ENCODE measurements at regions not wholly inside any gene's neighbourhood (a gene's known extent, or its start where the extent isn't known, plus 50 kb on each side); places are given as distances from the start of the nearest gene placed in this dataset.

- H3K4me1 ChIP-seq (ENCODE audit: control insufficient read depth in 2 of 2, insufficient read depth in 1 of 2, low read depth in 1 of 2, low read length in 2 of 2): peaks cover under 1 to 2% of the 10 kb centered on the region in 2 donors
- no peak overlapping the region for H2AK5ac ChIP-seq (ENCODE audit: low read depth, low read length)
- no peak overlapping the region for H3K27ac ChIP-seq (replicated peaks; ENCODE audit: low read length)
- H2BK5ac ChIP-seq (ENCODE audit: low read length): no peak overlapping the region
- no peak overlapping the region for H3K23ac ChIP-seq (ENCODE audit: low read depth, low read length, poor library complexity)
- no peak overlapping the region for H3K4me3 ChIP-seq (ENCODE audit: low read length in 2 of 2)
- no peak for DNase-seq (ENCODE audit: low spot score)
- H2BK12ac ChIP-seq (ENCODE audit: low read length): no peak overlapping the region
- H4K8ac ChIP-seq (ENCODE audit: low read depth, low read length): no peak overlapping the region
- H3K4me2 ChIP-seq (ENCODE audit: insufficient read depth, low read length, poor library complexity, severe bottlenecking): no peak overlapping the region
- H3K9ac ChIP-seq (ENCODE audit: low read depth, low read length, poor library complexity): no peak overlapping the region
- no peak overlapping the region for H3K18ac ChIP-seq (ENCODE audit: low read length)
- H3K79me1 ChIP-seq (ENCODE audit: low read depth, low read length): no peaks in the 10 kb centered on the region
- no peaks in the 10 kb centered on the region for H3K36me3 ChIP-seq (replicated peaks in 1 of 2; ENCODE audit: control insufficient read depth in 2 of 2, insufficient read depth in 2 of 2, low read length in 2 of 2)
- no peak overlapping the region for H3K14ac ChIP-seq (ENCODE audit: low read length)
- H2BK15ac ChIP-seq (ENCODE audit: low read length): no peak overlapping the region
- no peak overlapping the region for H2AFZ ChIP-seq (ENCODE audit: low read length)
- H2BK120ac ChIP-seq (ENCODE audit: low read depth, low read length): no peak overlapping the region
- no peaks in the 10 kb centered on the region for H3K27me3 ChIP-seq (ENCODE audit: control insufficient read depth in 3 of 3, insufficient read depth in 3 of 3, low read depth in 1 of 3, low read length in 3 of 3)
- no peak overlapping the region for H3K4ac ChIP-seq (ENCODE audit: low read length)
- WGBS, 2 donors (ENCODE audit: extremely low coverage in 2 of 2, insufficient read length in 2 of 2, insufficient replicate concordance in 1 of 2): no CpG with 5 or more reads among the region's 3 CpGs
- H3K9me3 ChIP-seq (replicated peaks in 1 of 2; ENCODE audit: control insufficient read depth in 2 of 2, insufficient read depth in 1 of 2, low read depth in 1 of 2, low read length in 2 of 2): no peaks in the 10 kb centered on the region
- H4K91ac ChIP-seq (ENCODE audit: low read depth, low read length, poor library complexity): no peak overlapping the region
Observed at GRCh38 chr5:84573017-84573712, 188.5 kb upstream of the EDIL3 start.

- Histone ChIP-seq H3K4me1 (ENCODE audit: control insufficient read depth in 2 of 2, insufficient read depth in 1 of 2, low read depth in 1 of 2, low read length in 2 of 2) (peaks cover 2 to 16% of the 10 kb centered on the region in 2 donors), H3K14ac (ENCODE audit: low read length) (no peak overlapping the region), H2AFZ (ENCODE audit: low read length) (no peak overlapping the region), H3K27ac (replicated peaks; ENCODE audit: low read length) (no peak overlapping the region), H3K4me3 (ENCODE audit: low read length in 2 of 2) (no peak overlapping the region), H2BK5ac (ENCODE audit: low read length) (no peak overlapping the region), H3K36me3 (replicated peaks in 1 of 2; ENCODE audit: control insufficient read depth in 2 of 2, insufficient read depth in 2 of 2, low read length in 2 of 2) (no peaks in the 10 kb centered on the region), H2BK12ac (ENCODE audit: low read length) (no peak overlapping the region), H3K4me2 (ENCODE audit: insufficient read depth, low read length, poor library complexity, severe bottlenecking) (no peak overlapping the region), H2BK120ac (ENCODE audit: low read depth, low read length) (no peak overlapping the region), H3K27me3 (ENCODE audit: control insufficient read depth in 3 of 3, insufficient read depth in 3 of 3, low read depth in 1 of 3, low read length in 3 of 3) (no peaks in the 10 kb centered on the region), H2BK15ac (ENCODE audit: low read length) (no peak overlapping the region), H3K18ac (ENCODE audit: low read length) (no peak overlapping the region), H3K9ac (ENCODE audit: low read depth, low read length, poor library complexity) (no peak overlapping the region), H4K91ac (ENCODE audit: low read depth, low read length, poor library complexity) (no peak overlapping the region), H4K8ac (ENCODE audit: low read depth, low read length) (no peak overlapping the region), H2AK5ac (ENCODE audit: low read depth, low read length) (no peak overlapping the region), H3K9me3 (replicated peaks in 1 of 2; ENCODE audit: control insufficient read depth in 2 of 2, insufficient read depth in 1 of 2, low read depth in 1 of 2, low read length in 2 of 2) (no peaks in the 10 kb centered on the region), H3K23ac (ENCODE audit: low read depth, low read length, poor library complexity) (no peak overlapping the region), H3K79me1 (ENCODE audit: low read depth, low read length) (no peaks in the 10 kb centered on the region), H3K4ac (ENCODE audit: low read length) (no peak overlapping the region)
- no peak for DNase-seq (ENCODE audit: low spot score)
- no CpG with 5 or more reads among the region's 1 CpG for WGBS, 2 donors (ENCODE audit: extremely low coverage in 2 of 2, insufficient read length in 2 of 2, insufficient replicate concordance in 1 of 2)
Observed at GRCh38 chr5:84569307-84569706, 184.6 kb upstream of the EDIL3 start.

- Histone ChIP-seq H4K8ac (ENCODE audit: low read depth, low read length) (no peak overlapping the region), H2AK5ac (ENCODE audit: low read depth, low read length) (no peak overlapping the region), H3K14ac (ENCODE audit: low read length) (no peak overlapping the region), H3K9ac (ENCODE audit: low read depth, low read length, poor library complexity) (no peak overlapping the region), H3K18ac (ENCODE audit: low read length) (no peak overlapping the region), H3K79me1 (ENCODE audit: low read depth, low read length) (no peaks in the 10 kb centered on the region), H3K9me3 (replicated peaks in 1 of 2; ENCODE audit: control insufficient read depth in 2 of 2, insufficient read depth in 1 of 2, low read depth in 1 of 2, low read length in 2 of 2) (no peaks in the 10 kb centered on the region), H3K36me3 (replicated peaks in 1 of 2; ENCODE audit: control insufficient read depth in 2 of 2, insufficient read depth in 2 of 2, low read length in 2 of 2) (no peaks in the 10 kb centered on the region), H2BK120ac (ENCODE audit: low read depth, low read length) (no peak overlapping the region), H3K27me3 (ENCODE audit: control insufficient read depth in 3 of 3, insufficient read depth in 3 of 3, low read depth in 1 of 3, low read length in 3 of 3) (no peaks in the 10 kb centered on the region), H3K4ac (ENCODE audit: low read length) (no peak overlapping the region), H3K23ac (ENCODE audit: low read depth, low read length, poor library complexity) (no peak overlapping the region), H3K4me2 (ENCODE audit: insufficient read depth, low read length, poor library complexity, severe bottlenecking) (no peak overlapping the region), H2BK12ac (ENCODE audit: low read length) (no peak overlapping the region), H3K4me3 (ENCODE audit: low read length in 2 of 2) (no peak overlapping the region), H4K91ac (ENCODE audit: low read depth, low read length, poor library complexity) (no peak overlapping the region), H2AFZ (ENCODE audit: low read length) (no peak overlapping the region), H3K4me1 (ENCODE audit: control insufficient read depth in 2 of 2, insufficient read depth in 1 of 2, low read depth in 1 of 2, low read length in 2 of 2) (peaks cover 2 to 17% of the 10 kb centered on the region in 2 donors), H3K27ac (replicated peaks; ENCODE audit: low read length) (no peak overlapping the region), H2BK15ac (ENCODE audit: low read length) (no peak overlapping the region), H2BK5ac (ENCODE audit: low read length) (no peak overlapping the region)
- no peak for DNase-seq (ENCODE audit: low spot score)
- no CpG with 5 or more reads among the region's 1 CpG for WGBS, 2 donors (ENCODE audit: extremely low coverage in 2 of 2, insufficient read length in 2 of 2, insufficient replicate concordance in 1 of 2)
Observed at GRCh38 chr5:84568171-84568570, 183.5 kb upstream of the EDIL3 start.

- Histone ChIP-seq H2AFZ (ENCODE audit: low read length) (no peak overlapping the region), H2BK15ac (ENCODE audit: low read length) (no peak overlapping the region), H2BK120ac (ENCODE audit: low read depth, low read length) (no peak overlapping the region), H2BK5ac (ENCODE audit: low read length) (no peak overlapping the region), H2BK12ac (ENCODE audit: low read length) (no peak overlapping the region), H3K4me2 (ENCODE audit: insufficient read depth, low read length, poor library complexity, severe bottlenecking) (no peak overlapping the region), H3K4me3 (ENCODE audit: low read length in 2 of 2) (no peak overlapping the region), H2AK5ac (ENCODE audit: low read depth, low read length) (no peak overlapping the region), H3K4me1 (ENCODE audit: control insufficient read depth in 2 of 2, insufficient read depth in 1 of 2, low read depth in 1 of 2, low read length in 2 of 2) (peaks cover 2 to 17% of the 10 kb centered on the region in 2 donors), H3K9ac (ENCODE audit: low read depth, low read length, poor library complexity) (no peak overlapping the region), H3K27ac (replicated peaks; ENCODE audit: low read length) (no peak overlapping the region), H3K9me3 (replicated peaks in 1 of 2; ENCODE audit: control insufficient read depth in 2 of 2, insufficient read depth in 1 of 2, low read depth in 1 of 2, low read length in 2 of 2) (no peaks in the 10 kb centered on the region), H3K27me3 (ENCODE audit: control insufficient read depth in 3 of 3, insufficient read depth in 3 of 3, low read depth in 1 of 3, low read length in 3 of 3) (no peaks in the 10 kb centered on the region), H3K36me3 (replicated peaks in 1 of 2; ENCODE audit: control insufficient read depth in 2 of 2, insufficient read depth in 2 of 2, low read length in 2 of 2) (no peaks in the 10 kb centered on the region), H3K14ac (ENCODE audit: low read length) (no peak overlapping the region), H4K8ac (ENCODE audit: low read depth, low read length) (no peak overlapping the region), H3K79me1 (ENCODE audit: low read depth, low read length) (no peaks in the 10 kb centered on the region), H3K18ac (ENCODE audit: low read length) (no peak overlapping the region), H3K4ac (ENCODE audit: low read length) (no peak overlapping the region), H4K91ac (ENCODE audit: low read depth, low read length, poor library complexity) (no peak overlapping the region), H3K23ac (ENCODE audit: low read depth, low read length, poor library complexity) (no peak overlapping the region)
- no peak for DNase-seq (ENCODE audit: low spot score)
- no CpG with 5 or more reads among the region's 1 CpG for WGBS, 2 donors (ENCODE audit: extremely low coverage in 2 of 2, insufficient read length in 2 of 2, insufficient replicate concordance in 1 of 2)
Observed at GRCh38 chr5:84565866-84566265, 181.2 kb upstream of the EDIL3 start.
